Right ventricle myocardium inferior (tissue), 1 donor: ENCODE measurements at regions not wholly inside any gene's neighbourhood (a gene's known extent, or its start where the extent isn't known, plus 50 kb on each side); places are given as distances from the start of the nearest gene placed in this dataset.
"Not testable (repeated sequence)": the region's sequence is repeated elsewhere in the genome, so short reads cannot be mapped to it uniquely, and the experiment has no call there.

Experiments used
- ATAC-seq: fragments of 200-7000 bp; cut with Tn5 transposase; one replicate; pipeline ENCODE4 v1.9.1; 2020; ENCODE audit warnings: mild to moderate bottlenecking, moderate library complexity
- DNase-seq: peaks from one replicate; pipeline ENCODE4 v3.0.0; 2021; ENCODE audit errors: missing footprints
- intact Hi-C: fragments of 100-400 bp; cut with DNase I; formaldehyde crosslinking; loops from one replicate; pipeline ENCODE4 v1.11.0; 2022
- donor health status: DM: no; HTN: yes; CAD: no; lungs with severe emphysema.

DNA sequence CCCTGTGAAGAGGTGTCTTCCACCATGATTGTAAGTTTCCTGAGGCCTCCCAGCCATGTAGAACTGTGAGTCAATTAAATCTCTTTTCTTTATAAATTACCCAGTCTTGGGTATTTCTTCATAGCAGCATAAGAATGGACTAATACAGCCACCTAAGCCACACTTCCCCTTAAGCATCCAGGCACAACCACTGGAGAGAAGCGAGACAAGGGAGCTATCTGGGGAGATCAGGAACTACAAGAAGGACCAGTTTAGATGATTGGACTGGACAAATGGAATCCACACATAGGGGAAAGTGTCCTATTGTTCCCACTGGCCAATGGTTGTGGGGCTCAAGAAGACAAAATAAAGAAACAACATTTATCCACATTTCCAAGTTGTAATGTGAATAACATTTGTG lies 112.1 kb downstream of the LHX2 start:
- intact Hi-C loops, result loop anchor here (10.0 kb wide), 1 partner anchor 131 kb away; the partner anchor contains the start of gene NEK6
- DNase-seq, ATAC-seq: not testable (repeated sequence)

GRCh38 chr9:124124729-124125650 lies 113.4 kb downstream of the LHX2 start:
- intact Hi-C loops, result loop anchor here (5.0 to 10.0 kb wide), 2 partner anchors 130 to 197 kb away; partner anchors contain the start of gene NEK6
- DNase-seq (no peak), ATAC-seq (no peak)

GRCh38 chr9:124125651-124125977 lies 114.0 kb downstream of the LHX2 start:
- intact Hi-C loops, result loop anchor here (5.0 to 10.0 kb wide), 2 partner anchors 129 to 197 kb away; partner anchors contain the start of gene NEK6
- DNase-seq, result no peak
- ATAC-seq, result no peak

DNA sequence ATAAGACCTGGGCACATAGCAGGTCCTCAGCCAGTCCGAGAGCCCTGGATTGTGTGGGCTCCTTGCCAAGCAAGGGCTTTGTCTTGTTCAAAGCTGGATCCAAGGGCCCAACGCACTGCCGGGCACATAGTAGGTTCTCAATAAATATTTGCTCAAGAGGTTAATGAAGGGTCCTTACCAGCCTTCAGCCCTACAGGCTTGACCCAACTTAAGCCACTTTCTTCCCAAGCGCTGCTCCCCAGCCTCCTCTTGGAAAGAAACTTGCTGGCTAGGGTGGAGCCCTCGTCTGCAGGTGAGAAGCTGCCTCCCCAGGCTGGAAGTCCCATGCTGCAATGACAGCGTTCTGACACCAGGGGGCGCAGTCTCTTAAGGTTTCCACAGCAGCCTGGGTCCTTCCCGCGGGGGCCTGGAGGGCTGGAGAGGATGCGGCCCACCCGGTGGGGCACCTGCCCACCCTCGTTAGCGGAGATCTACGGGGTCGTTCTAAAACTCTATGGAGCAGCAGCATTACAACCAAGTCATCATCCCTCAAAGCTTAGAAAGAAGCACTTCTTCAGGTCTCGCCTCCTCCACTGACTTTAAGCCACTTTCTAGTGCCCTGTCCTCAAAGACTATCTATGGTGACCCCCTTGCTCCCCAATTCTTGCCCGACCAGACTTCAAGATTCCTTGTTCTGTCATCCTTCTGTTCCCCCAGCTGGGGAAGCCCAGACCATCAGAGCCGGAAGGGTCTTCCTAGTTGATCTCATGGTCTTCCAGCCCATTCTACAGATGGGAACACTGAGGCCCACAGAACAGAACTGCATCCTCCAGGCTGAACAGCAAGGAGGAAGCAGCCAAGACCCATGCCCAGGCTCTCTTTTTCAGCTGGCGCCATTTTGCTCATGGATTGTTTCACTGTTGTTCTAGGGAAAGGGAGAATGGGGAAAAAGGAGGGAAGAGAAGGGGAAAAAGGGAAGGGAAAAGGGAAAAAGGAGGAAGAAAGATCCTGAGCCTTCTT lies 115.4 kb downstream of the LHX2 start:
- DNase-seq, result peak; percentile 89
- ATAC-seq, result peak; percentile 66
- intact Hi-C loops, result loop anchor here (2.0 to 10.0 kb wide), 4 partner anchors 128 to 410 kb away; partner anchors contain the start of gene NEK6

GRCh38 chr9:124128568-124129166 lies 117.1 kb downstream of the LHX2 start:
- intact Hi-C loops, result loop anchor here (5.0 to 10.0 kb wide), 2 partner anchors 126 to 194 kb away; partner anchors contain the start of gene NEK6
- DNase-seq (no peak), ATAC-seq (no peak)

- no peak for DNase-seq
- intact Hi-C loops, result no loop called here
- no peak for ATAC-seq
Observed at GRCh38 chr9:124130277-124131075, 118.9 kb downstream of the LHX2 start.

GRCh38 chr9:124131518-124131917 lies 120.0 kb downstream of the LHX2 start:
- DNase-seq, ATAC-seq, intact Hi-C loops: not testable (repeated sequence)

- DNase-seq, result no peak
- ATAC-seq, result no peak
- intact Hi-C loops, result no loop called here
Observed at GRCh38 chr9:124132671-124133147, 121.1 kb downstream of the LHX2 start.

DNA sequence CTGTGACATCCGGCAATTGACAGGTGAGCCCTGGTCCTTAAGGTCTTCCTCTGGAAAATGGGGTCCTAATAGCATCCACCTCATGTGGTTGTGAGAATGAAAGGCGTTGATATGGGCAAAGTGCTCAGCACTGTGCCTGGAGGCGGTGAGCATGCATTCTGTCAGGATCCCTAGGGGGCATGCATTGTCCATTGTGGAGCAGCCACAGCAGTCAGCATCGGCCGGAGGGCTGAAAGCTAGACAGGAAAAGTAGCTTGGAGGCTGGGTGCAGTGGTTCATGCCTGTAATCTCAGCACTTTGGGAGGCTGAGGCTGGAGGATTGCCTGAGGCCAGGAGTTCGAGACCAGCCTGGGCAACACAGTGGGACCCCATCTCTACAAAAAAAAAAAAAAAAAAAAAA lies 122.2 kb downstream of the LHX2 start:
- no peak for ATAC-seq
- intact Hi-C loops, result no loop called here
- no peak for DNase-seq

- intact Hi-C loops, result no loop called here
- no peak for ATAC-seq
- no peak for DNase-seq
Observed at GRCh38 chr9:124134526-124134925, 123.0 kb downstream of the LHX2 start.

GRCh38 chr9:124135813-124136365 lies 121.9 kb upstream of the NEK6 start:
- intact Hi-C loops, result no loop called here
- DNase-seq, result no peak
- no peak for ATAC-seq

GRCh38 chr9:124137009-124137943 lies 120.5 kb upstream of the NEK6 start:
- DNase-seq, result no peak
- no peak for ATAC-seq
- intact Hi-C loops, result no loop called here

- intact Hi-C loops, result no loop called here
- DNase-seq (no peak), ATAC-seq (no peak)
Observed at GRCh38 chr9:124137944-124138335, 119.8 kb upstream of the NEK6 start.

GRCh38 chr9:124139001-124139400 lies 118.7 kb upstream of the NEK6 start:
- DNase-seq (no peak), ATAC-seq (no peak)
- intact Hi-C loops, result no loop called here

GRCh38 chr9:124140941-124141568 lies 116.7 kb upstream of the NEK6 start:
- intact Hi-C loops, result no loop called here
- ATAC-seq (no peak), DNase-seq (no peak)

DNA sequence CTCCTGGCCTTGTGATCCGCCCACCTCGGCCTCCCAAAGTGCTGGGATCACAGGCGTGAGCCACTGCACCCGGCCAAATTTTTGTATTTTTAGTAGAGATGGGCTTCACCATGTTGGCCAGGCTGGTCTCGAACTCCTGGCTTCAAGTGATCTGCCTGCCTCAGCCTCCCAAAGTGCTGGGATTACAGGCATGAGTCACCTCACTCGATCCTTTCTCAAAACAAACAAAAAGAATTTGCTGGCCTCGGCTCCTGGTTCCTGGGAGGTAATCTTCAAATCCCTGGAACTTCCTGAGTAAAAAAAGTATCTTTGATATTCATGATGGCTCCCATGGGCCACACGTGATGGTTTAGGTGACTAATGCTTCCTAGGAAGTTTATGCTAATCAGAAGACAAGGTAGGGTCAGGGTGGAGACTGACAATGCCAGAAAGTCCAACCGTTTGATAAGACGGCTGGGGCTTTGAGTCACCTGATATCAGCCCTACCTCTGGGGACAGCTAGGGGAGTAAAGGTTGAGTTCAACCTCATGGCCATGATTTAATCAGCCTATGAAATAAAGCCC lies 113.1 kb upstream of the NEK6 start:
- DNase-seq, ATAC-seq, intact Hi-C loops: not testable (repeated sequence)
